ENCODE measurements at regions not wholly inside any gene's neighbourhood (a gene's known extent, or its start where the extent isn't known, plus 50 kb on each side); places are given as distances from the start of the nearest gene placed in this dataset.
"Not testable (repeated sequence)": the region's sequence is repeated elsewhere in the genome, so short reads cannot be mapped to it uniquely, and the experiment has no call there.

- DNase-seq, result no peak
- intact Hi-C loops (cut with DNase I), result no loop called here
- ATAC-seq (ENCODE audit: poor library complexity), result no peak
Observed at GRCh38 chr7:64469673-64470072, 93.2 kb downstream of the ZNF680 start.

GRCh38 chr7:64465551-64465950 is 97.3 kb downstream of the ZNF680 start:
- DNase-seq (no peak), ATAC-seq (ENCODE audit: poor library complexity) (no peak)
- intact Hi-C loops (cut with DNase I), result no loop called here

- intact Hi-C loops (cut with DNase I), result no loop called here
- DNase-seq, result peak; percentile 87
- peak; percentile 100 for ATAC-seq (ENCODE audit: poor library complexity)
Observed at GRCh38 chr7:64463636-64464375, 99.1 kb downstream of the ZNF680 start.

- DNase-seq; ATAC-seq (ENCODE audit: poor library complexity); intact Hi-C loops (cut with DNase I): not testable (repeated sequence)
Observed at GRCh38 chr7:64459858-64460257, 103.0 kb downstream of the ZNF680 start.

- no peak for ATAC-seq (ENCODE audit: poor library complexity)
- intact Hi-C loops (cut with DNase I), result no loop called here
- DNase-seq, result no peak
Observed at GRCh38 chr7:64433590-64433989, 119.8 kb downstream of the ZNF736 start.

GRCh38 chr7:64431838-64432237 is 118.1 kb downstream of the ZNF736 start:
- DNase-seq (no peak), ATAC-seq (ENCODE audit: poor library complexity) (no peak)

GRCh38 chr7:64429232-64429631 is 115.5 kb downstream of the ZNF736 start:
- DNase-seq (no peak), ATAC-seq (ENCODE audit: poor library complexity) (no peak)
- intact Hi-C loops (cut with DNase I), result no loop called here

More at GRCh38 chr7:64431838-64432237, 118.1 kb downstream of the ZNF736 start:
- intact Hi-C loops (cut with DNase I), result no loop called here

GRCh38 chr7:64425436-64425835 is 111.7 kb downstream of the ZNF736 start:
- ATAC-seq (ENCODE audit: poor library complexity); intact Hi-C loops (cut with DNase I); DNase-seq: not testable (repeated sequence)

GRCh38 chr7:64407148-64407547 is 93.4 kb downstream of the ZNF736 start:
- DNase-seq (no peak), ATAC-seq (ENCODE audit: poor library complexity) (no peak)
- intact Hi-C loops (cut with DNase I), result no loop called here

Data from Right ventricle myocardium superior (tissue), 1 donor.